ENCODE measurements at regions not wholly inside any gene's neighbourhood (a gene's known extent, or its start where the extent isn't known, plus 50 kb on each side); places are given as distances from the start of the nearest gene placed in this dataset.

DNA sequence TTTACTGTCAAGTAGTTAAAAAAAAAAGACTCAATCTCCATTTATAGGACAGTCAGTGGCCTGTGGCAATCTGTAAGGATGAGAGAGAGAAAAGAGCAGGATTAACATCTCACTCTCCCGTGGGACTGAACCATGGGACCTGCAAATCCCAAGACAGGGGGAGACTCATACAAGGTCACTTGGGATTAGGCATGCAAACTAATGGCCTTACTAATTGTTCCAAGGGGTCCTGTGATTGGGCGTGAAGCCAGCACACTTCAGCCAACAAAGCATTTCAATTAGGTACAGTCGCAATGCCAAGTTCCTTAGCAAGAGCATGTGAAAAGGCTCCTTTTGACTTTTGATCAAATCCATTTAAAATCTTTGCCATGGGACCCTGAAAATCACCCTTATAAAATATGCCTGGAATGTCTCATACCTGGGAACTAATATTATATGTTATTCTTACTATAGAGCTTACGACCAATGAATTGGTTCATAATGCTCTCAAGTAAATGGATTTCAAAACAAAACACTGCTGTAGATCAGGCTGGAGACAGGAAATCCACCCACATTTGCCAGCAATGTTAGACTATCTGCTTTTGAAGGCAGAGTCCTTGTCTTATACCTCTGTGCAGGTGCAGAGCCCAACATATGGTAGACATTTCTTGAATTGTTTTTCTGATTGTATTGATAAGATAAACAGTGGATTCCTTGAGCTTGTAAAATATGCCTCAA, 412.5 kb downstream of the GJA1 start:
- H3F3A ChIP-seq (ENCODE audit: insufficient read depth, low read length, poor library complexity, severe bottlenecking), result no peaks in the 10 kb centered on the region
- H3K79me2 ChIP-seq (replicated peaks; ENCODE audit: insufficient read depth, low read length), result no peaks in the 10 kb centered on the region
- H3K36me3 ChIP-seq (ENCODE audit: insufficient read depth, low read length), result no peaks in the 10 kb centered on the region
- no peaks in the 10 kb centered on the region for H3K27me3 ChIP-seq (ENCODE audit: insufficient read depth, low read depth, low read length)
- no peak overlapping the region for H3K4me3 ChIP-seq (ENCODE audit: low read length)
- H3K9me3 ChIP-seq (ENCODE audit: low read length), result no peaks in the 10 kb centered on the region
- H3K9me2 ChIP-seq (ENCODE audit: insufficient read depth, low read length), result no peaks in the 10 kb centered on the region
- TF ChIP-seq POLR2AphosphoS5 (IDR thresholded peaks at IDR 0.05), result no peak
- TF ChIP-seq SMC3 (conservative IDR thresholded peaks at IDR 0.05; ENCODE audit: poor library complexity), result no peak
- no peak for TF ChIP-seq EZH2 (IDR thresholded peaks at IDR 0.05; ENCODE audit: borderline replicate concordance, insufficient read depth, low read length, poor library complexity, severe bottlenecking)
- TF ChIP-seq MXI1 (conservative IDR thresholded peaks at IDR 0.05; ENCODE audit: poor library complexity, severe bottlenecking), result no peak
- no peak overlapping the region for H2AFZ ChIP-seq (ENCODE audit: low read depth, low read length)
- H4K20me1 ChIP-seq (ENCODE audit: insufficient read depth), result no peaks in the 10 kb centered on the region
- no peak overlapping the region for H3K9ac ChIP-seq (ENCODE audit: low read length)
- H3K27ac ChIP-seq (ENCODE audit: low read length), result no peak overlapping the region
- no peak overlapping the region for H3K4me2 ChIP-seq (ENCODE audit: low read length)

DNA sequence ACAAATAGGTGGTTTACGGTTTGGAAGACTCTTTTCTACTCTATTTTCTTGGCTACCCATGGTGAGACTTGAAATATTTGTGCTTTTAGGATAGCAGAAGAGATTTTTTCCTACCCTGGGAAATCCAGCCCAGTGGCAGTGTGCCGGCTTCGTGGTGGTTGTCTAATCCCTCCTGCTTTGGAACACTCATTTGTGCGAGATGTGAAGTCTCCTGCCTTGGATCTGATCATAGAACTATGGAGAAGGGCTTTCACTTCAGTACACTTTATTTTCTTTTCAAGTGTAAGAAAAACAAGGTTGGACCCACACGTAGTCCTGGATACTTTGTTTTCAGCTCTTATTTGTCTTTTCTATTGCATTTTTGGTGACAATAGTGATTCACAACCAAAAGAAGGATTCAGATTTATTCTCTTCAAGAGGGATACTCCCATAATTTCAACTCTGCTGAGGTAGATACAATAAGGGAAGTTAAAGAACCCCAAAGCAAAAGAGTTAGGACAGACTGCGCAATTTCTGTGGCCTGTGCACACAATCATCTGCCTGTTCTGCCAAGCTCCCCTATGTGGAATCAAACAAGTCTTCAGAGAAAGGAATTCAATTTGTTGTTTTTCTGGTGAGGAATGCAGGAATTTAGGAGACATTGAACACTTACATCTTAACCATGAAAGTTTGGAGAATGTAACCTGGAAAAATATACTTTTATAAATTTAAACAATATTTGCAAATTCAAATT, 413.2 kb downstream of the GJA1 start:
- H3K9ac ChIP-seq (ENCODE audit: low read length), result no peak overlapping the region
- H3K9me3 ChIP-seq (ENCODE audit: low read length), result no peaks in the 10 kb centered on the region
- TF ChIP-seq MXI1 (conservative IDR thresholded peaks at IDR 0.05; ENCODE audit: poor library complexity, severe bottlenecking), result no peak
- TF ChIP-seq TAF1 (IDR thresholded peaks at IDR 0.05; ENCODE audit: low read depth), result no peak
- TF ChIP-seq, protein P1, sequence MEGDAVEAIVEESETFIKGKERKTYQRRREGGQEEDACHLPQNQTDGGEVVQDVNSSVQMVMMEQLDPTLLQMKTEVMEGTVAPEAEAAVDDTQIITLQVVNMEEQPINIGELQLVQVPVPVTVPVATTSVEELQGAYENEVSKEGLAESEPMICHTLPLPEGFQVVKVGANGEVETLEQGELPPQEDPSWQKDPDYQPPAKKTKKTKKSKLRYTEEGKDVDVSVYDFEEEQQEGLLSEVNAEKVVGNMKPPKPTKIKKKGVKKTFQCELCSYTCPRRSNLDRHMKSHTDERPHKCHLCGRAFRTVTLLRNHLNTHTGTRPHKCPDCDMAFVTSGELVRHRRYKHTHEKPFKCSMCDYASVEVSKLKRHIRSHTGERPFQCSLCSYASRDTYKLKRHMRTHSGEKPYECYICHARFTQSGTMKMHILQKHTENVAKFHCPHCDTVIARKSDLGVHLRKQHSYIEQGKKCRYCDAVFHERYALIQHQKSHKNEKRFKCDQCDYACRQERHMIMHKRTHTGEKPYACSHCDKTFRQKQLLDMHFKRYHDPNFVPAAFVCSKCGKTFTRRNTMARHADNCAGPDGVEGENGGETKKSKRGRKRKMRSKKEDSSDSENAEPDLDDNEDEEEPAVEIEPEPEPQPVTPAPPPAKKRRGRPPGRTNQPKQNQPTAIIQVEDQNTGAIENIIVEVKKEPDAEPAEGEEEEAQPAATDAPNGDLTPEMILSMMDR (IDR thresholded peaks at IDR 0.05; ENCODE audit: poor library complexity, severe bottlenecking), result no peak
- no peak for TF ChIP-seq RAD21 (conservative IDR thresholded peaks at IDR 0.05)
- TF ChIP-seq EZH2 (IDR thresholded peaks at IDR 0.05; ENCODE audit: borderline replicate concordance, insufficient read depth, low read length, poor library complexity, severe bottlenecking), result no peak
- no peak for TF ChIP-seq SMC3 (conservative IDR thresholded peaks at IDR 0.05; ENCODE audit: poor library complexity)
- TF ChIP-seq EP300 (conservative IDR thresholded peaks at IDR 0.05; ENCODE audit: poor library complexity, severe bottlenecking), result no peak
- TF ChIP-seq POLR2AphosphoS5 (IDR thresholded peaks at IDR 0.05), result no peak
- TF ChIP-seq REST (IDR thresholded peaks at IDR 0.05; ENCODE audit: borderline replicate concordance), result no peak
- H3K27ac ChIP-seq (ENCODE audit: low read length), result no peak overlapping the region
- no peaks in the 10 kb centered on the region for H4K20me1 ChIP-seq (ENCODE audit: insufficient read depth)
- no peaks in the 10 kb centered on the region for H3K36me3 ChIP-seq (ENCODE audit: insufficient read depth, low read length)
- H3K4me3 ChIP-seq (ENCODE audit: low read length), result no peak overlapping the region
- H3K79me2 ChIP-seq (replicated peaks; ENCODE audit: insufficient read depth, low read length), result no peaks in the 10 kb centered on the region
- H2AFZ ChIP-seq (ENCODE audit: low read depth, low read length), result no peak overlapping the region
- no peaks in the 10 kb centered on the region for H3K9me2 ChIP-seq (ENCODE audit: insufficient read depth, low read length)
- no peaks in the 10 kb centered on the region for H3F3A ChIP-seq (ENCODE audit: insufficient read depth, low read length, poor library complexity, severe bottlenecking)
- H3K4me2 ChIP-seq (ENCODE audit: low read length), result no peak overlapping the region
- H3K27me3 ChIP-seq (ENCODE audit: insufficient read depth, low read depth, low read length), result no peaks in the 10 kb centered on the region
